CD14-positive monocyte (primary cell): ENCODE measurements at regions not wholly inside any gene's neighbourhood (a gene's known extent, or its start where the extent isn't known, plus 50 kb on each side); places are given as distances from the start of the nearest gene placed in this dataset.

Source experiments
- DNase-seq, 3 donors: peaks; one replicate each; pipeline ENCODE4 v3.0.0-alpha.2; 2011 to 2022
- H2AFZ ChIP-seq: 2 replicates; pipeline ENCODE4 v1.6.0; 2012; ENCODE audit warnings: mild to moderate bottlenecking, low read depth, low read length, inconsistent platforms; ENCODE audit not compliant: insufficient read depth, poor library complexity, severe bottlenecking
- H3K27ac ChIP-seq, 2 donors: 1 replicate in 1 of 2; 2 replicates in 1 of 2; pipeline ENCODE4 v1.5.1; 2012 to 2013; ENCODE audit warnings: low read length in 2 of 2, control low read depth in 1 of 2, inconsistent platforms in 1 of 2, low read depth in 1 of 2, mild to moderate bottlenecking in 1 of 2
- H3K27me3 ChIP-seq, 2 donors: one replicate each; pipeline versions ENCODE4 v1.6.0 to v1.6.1; 2011 to 2013; ENCODE audit warnings: low read length in 2 of 2; ENCODE audit not compliant: control insufficient read depth in 2 of 2, insufficient read depth in 2 of 2
- H3K36me3 ChIP-seq, 2 donors: replicated peaks in 1 of 2; 1 replicate in 1 of 2; 2 replicates in 1 of 2; pipeline versions ENCODE4 v1.5.1 to v1.6.1; 2012 to 2013; ENCODE audit warnings: low read length in 2 of 2, control low read depth in 1 of 2, inconsistent platforms in 1 of 2, mild to moderate bottlenecking in 1 of 2; ENCODE audit not compliant: insufficient read depth in 2 of 2, control insufficient read depth in 1 of 2
- H3K4me1 ChIP-seq, 2 donors: 1 replicate in 1 of 2; 2 replicates in 1 of 2; pipeline versions ENCODE4 v1.5.1 to v1.6.1; 2012 to 2013; ENCODE audit warnings: low read length in 2 of 2, control low read depth in 1 of 2, inconsistent platforms in 1 of 2, mild to moderate bottlenecking in 1 of 2, moderate library complexity in 1 of 2; ENCODE audit not compliant: insufficient read depth in 2 of 2, control insufficient read depth in 1 of 2
- H3K4me2 ChIP-seq: replicated peaks from 2 replicates; pipeline ENCODE3; 2012; ENCODE audit warnings: low read length, moderate library complexity, mild to moderate bottlenecking; ENCODE audit not compliant: poor library complexity, severe bottlenecking; ENCODE audit errors: extremely low read depth
- H3K4me3 ChIP-seq, 3 experiments: fragments of 200-600 bp in 1 of 3; sonication (generic) in 1 of 3; replicated peaks in 1 of 3; 1 replicate in 2 of 3; 2 replicates in 1 of 3; pipeline ENCODE4 v1.5.1; 2011 to 2013; ENCODE audit warnings: low read length in 3 of 3, mild to moderate bottlenecking in 3 of 3, control low read depth in 2 of 3, low read depth in 2 of 3, inconsistent platforms in 1 of 3, moderate library complexity in 1 of 3
- H3K79me2 ChIP-seq: 2 replicates; pipeline ENCODE4 v1.6.0; 2012; ENCODE audit warnings: mild to moderate bottlenecking, control low read depth, inconsistent platforms, low read length, moderate library complexity; ENCODE audit not compliant: insufficient read depth
- H3K9ac ChIP-seq: 2 replicates; pipeline ENCODE4 v1.6.0; 2017; ENCODE audit warnings: low read length, mild to moderate bottlenecking; ENCODE audit not compliant: insufficient read depth, poor library complexity, severe bottlenecking
- H3K9me3 ChIP-seq, 2 donors: replicated peaks in 1 of 2; 1 replicate in 1 of 2; 2 replicates in 1 of 2; pipeline versions ENCODE4 v1.5.1 to v1.6.1; 2012 to 2013; ENCODE audit warnings: low read length in 2 of 2, control low read depth in 1 of 2; ENCODE audit not compliant: control insufficient read depth in 1 of 2, insufficient read depth in 1 of 2
- H4K20me1 ChIP-seq: 2 replicates; pipeline ENCODE4 v1.6.0; 2012; ENCODE audit warnings: mild to moderate bottlenecking, low read length, control low read depth, moderate library complexity; ENCODE audit not compliant: insufficient read depth
- H3K27ac Mint-ChIP-seq, 7 donors: one replicate each; pipeline ENCODE4 v1.8.0; 2020; ENCODE audit warnings: mild to moderate bottlenecking in 7 of 7, mixed read lengths in 7 of 7, moderate library complexity in 6 of 7, inconsistent platforms in 2 of 7
- H3K27me3 Mint-ChIP-seq, 3 donors: one replicate each; pipeline ENCODE4 v1.8.0; 2021 to 2022; ENCODE audit warnings: low read depth in 3 of 3, mild to moderate bottlenecking in 3 of 3, mixed read lengths in 3 of 3, moderate library complexity in 3 of 3, inconsistent platforms in 1 of 3
- H3K36me3 Mint-ChIP-seq, 2 donors: one replicate each; pipeline ENCODE4 v1.8.0; 2020; ENCODE audit warnings: mixed read lengths in 2 of 2, inconsistent platforms in 1 of 2, mild to moderate bottlenecking in 1 of 2
- H3K4me1 Mint-ChIP-seq: one replicate; pipeline ENCODE4 v1.8.0; 2020; ENCODE audit warnings: mild to moderate bottlenecking, mixed read lengths
- H3K4me3 Mint-ChIP-seq, 2 donors: one replicate each; pipeline ENCODE4 v1.8.0; 2020; ENCODE audit warnings: mild to moderate bottlenecking in 2 of 2, mixed read lengths in 2 of 2, moderate library complexity in 1 of 2
- H3K9me3 Mint-ChIP-seq, 7 donors: one replicate each; pipeline ENCODE4 v1.8.0; 2020 to 2022; ENCODE audit warnings: mixed read lengths in 7 of 7, mild to moderate bottlenecking in 6 of 7, moderate library complexity in 6 of 7, inconsistent platforms in 2 of 7
- WGBS: methylation state at CpG from one replicate; pipeline ENCODE4 v1.1.5; 2013; ENCODE audit warnings: missing lambda C conversion rate; ENCODE audit not compliant: insufficient coverage; 5-methylcytosine and 5-hydroxymethylcytosine counted together
- intact Hi-C, 2 donors: fragments of 100-400 bp; cut with micrococcal nuclease; formaldehyde crosslinking; loops; one replicate each; pipeline versions ENCODE4 v1.15.0 to v1.15.1; 2023
- TF ChIP-seq, protein P1 (sequence below): fragments of 200-600 bp; IDR thresholded peaks from one replicate; pipeline ENCODE4 v1.8.0; 2022; ENCODE audit warnings: antibody characterized with exemption, mild to moderate bottlenecking

DNA sequence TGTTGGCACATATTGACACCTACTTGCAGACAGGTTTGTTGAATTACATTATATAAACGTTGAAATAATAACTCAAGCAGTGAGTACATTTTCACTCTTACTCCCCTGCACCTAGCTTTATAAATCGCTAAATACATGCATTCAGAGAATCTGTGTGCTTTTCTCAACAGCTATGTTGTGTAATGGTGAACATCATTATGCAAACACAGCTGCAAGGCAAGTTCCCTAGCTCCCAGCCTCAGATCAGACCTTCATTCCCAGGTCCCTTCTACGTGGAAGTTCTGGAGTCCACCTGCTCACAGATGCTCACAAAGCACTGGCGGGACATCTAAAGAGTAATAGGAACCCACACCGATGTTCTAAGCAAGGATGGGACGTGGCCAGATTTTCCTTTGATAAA, 86.8 kb upstream of the PEG3 start:
- peaks cover 28 to 76% (median 38%) of the 10 kb centered on the region in 7 donors for H3K9me3 Mint-ChIP-seq
- DNase-seq = no peak
- TF ChIP-seq, protein P1, sequence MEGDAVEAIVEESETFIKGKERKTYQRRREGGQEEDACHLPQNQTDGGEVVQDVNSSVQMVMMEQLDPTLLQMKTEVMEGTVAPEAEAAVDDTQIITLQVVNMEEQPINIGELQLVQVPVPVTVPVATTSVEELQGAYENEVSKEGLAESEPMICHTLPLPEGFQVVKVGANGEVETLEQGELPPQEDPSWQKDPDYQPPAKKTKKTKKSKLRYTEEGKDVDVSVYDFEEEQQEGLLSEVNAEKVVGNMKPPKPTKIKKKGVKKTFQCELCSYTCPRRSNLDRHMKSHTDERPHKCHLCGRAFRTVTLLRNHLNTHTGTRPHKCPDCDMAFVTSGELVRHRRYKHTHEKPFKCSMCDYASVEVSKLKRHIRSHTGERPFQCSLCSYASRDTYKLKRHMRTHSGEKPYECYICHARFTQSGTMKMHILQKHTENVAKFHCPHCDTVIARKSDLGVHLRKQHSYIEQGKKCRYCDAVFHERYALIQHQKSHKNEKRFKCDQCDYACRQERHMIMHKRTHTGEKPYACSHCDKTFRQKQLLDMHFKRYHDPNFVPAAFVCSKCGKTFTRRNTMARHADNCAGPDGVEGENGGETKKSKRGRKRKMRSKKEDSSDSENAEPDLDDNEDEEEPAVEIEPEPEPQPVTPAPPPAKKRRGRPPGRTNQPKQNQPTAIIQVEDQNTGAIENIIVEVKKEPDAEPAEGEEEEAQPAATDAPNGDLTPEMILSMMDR = no peak

DNA sequence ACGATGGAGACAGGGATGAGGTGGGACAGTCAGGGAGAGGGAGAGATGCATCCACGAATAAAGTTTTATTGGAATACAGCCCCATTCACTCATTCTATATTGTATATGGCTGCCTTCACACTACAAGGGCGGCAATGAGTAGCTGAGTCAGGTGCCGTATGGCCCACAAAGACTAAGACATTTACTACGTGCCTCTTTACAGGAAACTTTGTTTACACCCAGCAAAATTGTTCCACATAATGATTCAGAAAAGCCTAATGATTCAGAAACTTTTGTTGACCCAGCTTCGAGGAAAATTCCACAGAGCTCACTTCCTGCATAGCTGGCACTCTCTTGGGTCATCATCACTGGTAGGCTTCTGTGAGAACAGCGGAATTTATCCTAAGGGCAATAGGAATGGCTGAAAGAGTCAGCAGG, 87.3 kb upstream of the PEG3 start:
- DNase-seq = no peak

More for the DNA sequence above, 86.8 kb upstream of the PEG3 start:
- no peaks in the 10 kb centered on the region for H3K27me3 ChIP-seq
- Mint-ChIP-seq H3K36me3 (no peaks in the 10 kb centered on the region), H3K4me3 (no peak overlapping the region), H3K27ac (no peak overlapping the region), H3K4me1 (no peaks in the 10 kb centered on the region), H3K27me3 (no peaks in the 10 kb centered on the region)
- peaks cover 57 to 60% of the 10 kb centered on the region in 2 donors for H3K9me3 ChIP-seq
- H3K9ac ChIP-seq = no peak overlapping the region
- no peaks in the 10 kb centered on the region for H3K79me2 ChIP-seq
- no peak overlapping the region for H3K4me3 ChIP-seq
- no peak overlapping the region for H3K27ac ChIP-seq
- intact Hi-C loops = no loop called here
- H2AFZ ChIP-seq = no peak overlapping the region
- no peaks in the 10 kb centered on the region for H3K36me3 ChIP-seq
- H4K20me1 ChIP-seq = no peaks in the 10 kb centered on the region
- WGBS = 88% methylated on average over 2 of the region's 6 CpGs
- no peaks in the 10 kb centered on the region for H3K4me1 ChIP-seq
- H3K4me2 ChIP-seq = no peak overlapping the region

More for the DNA sequence above, 87.3 kb upstream of the PEG3 start:
- Histone ChIP-seq H3K4me3 (no peak overlapping the region), H3K4me1 (no peaks in the 10 kb centered on the region), H3K27me3 (no peaks in the 10 kb centered on the region), H3K36me3 (no peaks in the 10 kb centered on the region), H3K4me2 (no peak overlapping the region), H4K20me1 (no peaks in the 10 kb centered on the region), H3K79me2 (no peaks in the 10 kb centered on the region), H2AFZ (no peak overlapping the region), H3K27ac (no peak overlapping the region), H3K9ac (no peak overlapping the region), H3K9me3 (peaks cover 62 to 64% of the 10 kb centered on the region in 2 donors)
- WGBS = 93% methylated on average over 5 of the region's 7 CpGs
- H3K9me3 Mint-ChIP-seq = peaks cover 30 to 79% (median 40%) of the 10 kb centered on the region in 7 donors
- TF ChIP-seq, protein P1 = no peak
- H3K27ac Mint-ChIP-seq = no peak overlapping the region
- no peaks in the 10 kb centered on the region for H3K4me1 Mint-ChIP-seq
- no peaks in the 10 kb centered on the region for H3K27me3 Mint-ChIP-seq
- intact Hi-C loops = no loop called here
- no peaks in the 10 kb centered on the region for H3K36me3 Mint-ChIP-seq
- no peak overlapping the region for H3K4me3 Mint-ChIP-seq
